ENCODE measurements at regions not wholly inside any gene's neighbourhood (a gene's known extent, or its start where the extent isn't known, plus 50 kb on each side); places are given as distances from the start of the nearest gene placed in this dataset.

- TF ChIP-seq SSRP1 (CRISPR knock-in tag; IDR thresholded peaks at IDR 0.05) = no peak
- TF ChIP-seq, protein P1, sequence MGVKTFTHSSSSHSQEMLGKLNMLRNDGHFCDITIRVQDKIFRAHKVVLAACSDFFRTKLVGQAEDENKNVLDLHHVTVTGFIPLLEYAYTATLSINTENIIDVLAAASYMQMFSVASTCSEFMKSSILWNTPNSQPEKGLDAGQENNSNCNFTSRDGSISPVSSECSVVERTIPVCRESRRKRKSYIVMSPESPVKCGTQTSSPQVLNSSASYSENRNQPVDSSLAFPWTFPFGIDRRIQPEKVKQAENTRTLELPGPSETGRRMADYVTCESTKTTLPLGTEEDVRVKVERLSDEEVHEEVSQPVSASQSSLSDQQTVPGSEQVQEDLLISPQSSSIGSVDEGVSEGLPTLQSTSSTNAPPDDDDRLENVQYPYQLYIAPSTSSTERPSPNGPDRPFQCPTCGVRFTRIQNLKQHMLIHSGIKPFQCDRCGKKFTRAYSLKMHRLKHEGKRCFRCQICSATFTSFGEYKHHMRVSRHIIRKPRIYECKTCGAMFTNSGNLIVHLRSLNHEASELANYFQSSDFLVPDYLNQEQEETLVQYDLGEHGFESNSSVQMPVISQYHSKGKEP (CRISPR knock-in tag; IDR thresholded peaks at IDR 0.05) = no peak
- TF ChIP-seq KLF9 (CRISPR knock-in tag; IDR thresholded peaks at IDR 0.05; ENCODE audit: low read depth) = no peak
- TF ChIP-seq, protein P2, sequence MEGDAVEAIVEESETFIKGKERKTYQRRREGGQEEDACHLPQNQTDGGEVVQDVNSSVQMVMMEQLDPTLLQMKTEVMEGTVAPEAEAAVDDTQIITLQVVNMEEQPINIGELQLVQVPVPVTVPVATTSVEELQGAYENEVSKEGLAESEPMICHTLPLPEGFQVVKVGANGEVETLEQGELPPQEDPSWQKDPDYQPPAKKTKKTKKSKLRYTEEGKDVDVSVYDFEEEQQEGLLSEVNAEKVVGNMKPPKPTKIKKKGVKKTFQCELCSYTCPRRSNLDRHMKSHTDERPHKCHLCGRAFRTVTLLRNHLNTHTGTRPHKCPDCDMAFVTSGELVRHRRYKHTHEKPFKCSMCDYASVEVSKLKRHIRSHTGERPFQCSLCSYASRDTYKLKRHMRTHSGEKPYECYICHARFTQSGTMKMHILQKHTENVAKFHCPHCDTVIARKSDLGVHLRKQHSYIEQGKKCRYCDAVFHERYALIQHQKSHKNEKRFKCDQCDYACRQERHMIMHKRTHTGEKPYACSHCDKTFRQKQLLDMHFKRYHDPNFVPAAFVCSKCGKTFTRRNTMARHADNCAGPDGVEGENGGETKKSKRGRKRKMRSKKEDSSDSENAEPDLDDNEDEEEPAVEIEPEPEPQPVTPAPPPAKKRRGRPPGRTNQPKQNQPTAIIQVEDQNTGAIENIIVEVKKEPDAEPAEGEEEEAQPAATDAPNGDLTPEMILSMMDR (CRISPR knock-in tag; IDR thresholded peaks at IDR 0.05) = no peak
- TF ChIP-seq ZNF776 (CRISPR knock-in tag; IDR thresholded peaks at IDR 0.05) = no peak
- no peak for TF ChIP-seq RXRB (CRISPR knock-in tag; IDR thresholded peaks at IDR 0.05; ENCODE audit: borderline replicate concordance)
These were observed 133.6 kb upstream of the C11orf58 start for GRCh38 chr11:16604794-16605388.
